Spinal cord (tissue), 9 donors: ENCODE measurements at regions not wholly inside any gene's neighbourhood (a gene's known extent, or its start where the extent isn't known, plus 50 kb on each side); places are given as distances from the start of the nearest gene placed in this dataset.
"Not testable (repeated sequence)": the region's sequence is repeated elsewhere in the genome, so short reads cannot be mapped to it uniquely, and the experiment has no call there.

ENCODE experiments used
- DNase-seq, 6 donors: peaks; one replicate each; pipeline versions ENCODE4 v3.0.0 to v3.0.0-alpha.2; 2013 to 2015; ENCODE audit warnings: low spot score in 6 of 6, low read depth in 4 of 6
- H3K27ac ChIP-seq: one replicate; pipeline ENCODE4 v1.5.1; 2013; ENCODE audit warnings: low read depth, low read length, control low read depth
- H3K27me3 ChIP-seq: one replicate; pipeline ENCODE4 v1.6.1; 2013; ENCODE audit warnings: low read length; ENCODE audit not compliant: control insufficient read depth, insufficient read depth
- H3K36me3 ChIP-seq: one replicate; pipeline ENCODE4 v1.6.1; 2013; ENCODE audit warnings: low read length; ENCODE audit not compliant: control insufficient read depth, insufficient read depth
- H3K4me1 ChIP-seq: one replicate; pipeline ENCODE4 v1.6.1; 2013; ENCODE audit warnings: low read length; ENCODE audit not compliant: control insufficient read depth, insufficient read depth
- H3K4me3 ChIP-seq: one replicate; pipeline ENCODE4 v1.5.1; 2013; ENCODE audit warnings: low read depth, low read length, control low read depth
- H3K9me3 ChIP-seq: one replicate; pipeline ENCODE4 v1.6.1; 2013; ENCODE audit warnings: low read length; ENCODE audit not compliant: control insufficient read depth, insufficient read depth
- WGBS: methylation state at CpG from one replicate; pipeline ENCODE4 v1.1.5; 2013; ENCODE audit warnings: missing lambda C conversion rate; ENCODE audit not compliant: insufficient coverage; 5-methylcytosine and 5-hydroxymethylcytosine counted together
- donor health status: healthy.

- Histone ChIP-seq H3K27me3 (no peaks in the 10 kb centered on the region), H3K4me1 (no peaks in the 10 kb centered on the region), H3K27ac (no peak overlapping the region), H3K36me3 (no peaks in the 10 kb centered on the region), H3K4me3 (no peak overlapping the region), H3K9me3 (no peaks in the 10 kb centered on the region)
- 98% methylated on average over 6 of the region's 6 CpGs for WGBS
- no peak for DNase-seq
Measured at GRCh38 chr4:127246963-127247952, 385.5 kb upstream of the INTU start.

- H3K4me1 ChIP-seq, result no peaks in the 10 kb centered on the region
Measured at GRCh38 chr4:127249066-127249766, 383.5 kb upstream of the INTU start.

GRCh38 chr4:127249767-127250108, 383.0 kb upstream of the INTU start:
- no peaks in the 10 kb centered on the region for H3K27me3 ChIP-seq
- no peak overlapping the region for H3K27ac ChIP-seq
- H3K4me1 ChIP-seq, result no peaks in the 10 kb centered on the region
- H3K9me3 ChIP-seq, result no peaks in the 10 kb centered on the region
- no peak for DNase-seq
- no peak overlapping the region for H3K4me3 ChIP-seq
- whole genome bisulfite sequencing, result no CpG with 5 or more reads among the region's 3 CpGs
- H3K36me3 ChIP-seq, result no peaks in the 10 kb centered on the region

More at GRCh38 chr4:127249066-127249766, 383.5 kb upstream of the INTU start:
- no peaks in the 10 kb centered on the region for H3K36me3 ChIP-seq
- H3K27ac ChIP-seq, result no peak overlapping the region
- H3K9me3 ChIP-seq, result no peaks in the 10 kb centered on the region
- WGBS, result 50% methylated on average over 1 of the region's 3 CpGs
- DNase-seq, result no peak
- no peak overlapping the region for H3K4me3 ChIP-seq
- no peaks in the 10 kb centered on the region for H3K27me3 ChIP-seq

- H3K4me1 ChIP-seq, result no peaks in the 10 kb centered on the region
- no peak for DNase-seq
- no peaks in the 10 kb centered on the region for H3K27me3 ChIP-seq
- no peaks in the 10 kb centered on the region for H3K9me3 ChIP-seq
- no peaks in the 10 kb centered on the region for H3K36me3 ChIP-seq
- 91% methylated on average over 3 of the region's 5 CpGs for whole genome bisulfite sequencing
- no peak overlapping the region for H3K4me3 ChIP-seq
- H3K27ac ChIP-seq, result no peak overlapping the region
Measured at GRCh38 chr4:127250577-127250976, 382.2 kb upstream of the INTU start.

GRCh38 chr4:127251423-127251822, 381.3 kb upstream of the INTU start:
- DNase-seq, result no peak
- H3K27me3 ChIP-seq, result no peaks in the 10 kb centered on the region

GRCh38 chr4:127256500-127256899, 376.3 kb upstream of the INTU start:
- no peaks in the 10 kb centered on the region for H3K36me3 ChIP-seq
- H3K9me3 ChIP-seq, result no peaks in the 10 kb centered on the region
- no peaks in the 10 kb centered on the region for H3K4me1 ChIP-seq
- WGBS, result 100% methylated on average over 2 of the region's 4 CpGs
- DNase-seq, result no peak
- no peak overlapping the region for H3K27ac ChIP-seq
- no peak overlapping the region for H3K4me3 ChIP-seq
- H3K27me3 ChIP-seq, result no peaks in the 10 kb centered on the region

More at GRCh38 chr4:127251423-127251822, 381.3 kb upstream of the INTU start:
- Histone ChIP-seq H3K4me1 (no peaks in the 10 kb centered on the region), H3K9me3 (no peaks in the 10 kb centered on the region), H3K36me3 (no peaks in the 10 kb centered on the region), H3K27ac (no peak overlapping the region), H3K4me3 (no peak overlapping the region)

- Histone ChIP-seq H3K27me3 (no peaks in the 10 kb centered on the region), H3K4me1 (no peaks in the 10 kb centered on the region), H3K27ac (no peak overlapping the region), H3K4me3 (no peak overlapping the region), H3K9me3 (no peaks in the 10 kb centered on the region), H3K36me3 (no peaks in the 10 kb centered on the region)
- DNase-seq, result peak in 1 of 6 donors; percentile 13
- no CpG with 5 or more reads among the region's 1 CpG for WGBS
Measured at GRCh38 chr4:127261476-127261875, 371.3 kb upstream of the INTU start.

- no peaks in the 10 kb centered on the region for H3K9me3 ChIP-seq
- no peaks in the 10 kb centered on the region for H3K4me1 ChIP-seq
- H3K27ac ChIP-seq, result no peak overlapping the region
- no peak overlapping the region for H3K4me3 ChIP-seq
- DNase-seq, result no peak
- H3K27me3 ChIP-seq, result no peaks in the 10 kb centered on the region
- H3K36me3 ChIP-seq, result no peaks in the 10 kb centered on the region
- no CpG with 5 or more reads among the region's 1 CpG for WGBS
Measured at GRCh38 chr4:127268367-127268766, 364.4 kb upstream of the INTU start.

GRCh38 chr4:127277023-127277422, 355.7 kb upstream of the INTU start:
- not testable (repeated sequence) for H3K4me1 ChIP-seq, H3K9me3 ChIP-seq, H3K27me3 ChIP-seq, H3K27ac ChIP-seq, H3K4me3 ChIP-seq, DNase-seq, H3K36me3 ChIP-seq
- 89% methylated on average over 2 of the region's 3 CpGs for WGBS

- no peaks in the 10 kb centered on the region for H3K27me3 ChIP-seq
- no peak overlapping the region for H3K4me3 ChIP-seq
- no peaks in the 10 kb centered on the region for H3K4me1 ChIP-seq
- DNase-seq, result peak in 1 of 6 donors; percentile 1
- no peaks in the 10 kb centered on the region for H3K36me3 ChIP-seq
- no peak overlapping the region for H3K27ac ChIP-seq
- H3K9me3 ChIP-seq, result no peaks in the 10 kb centered on the region
Measured at GRCh38 chr4:127284236-127284635, 348.5 kb upstream of the INTU start.
